Erythroblast (primary cell): ENCODE measurements at regions not wholly inside any gene's neighbourhood (a gene's known extent, or its start where the extent isn't known, plus 50 kb on each side); places are given as distances from the start of the nearest gene placed in this dataset.

ENCODE experiments used
- GATA1 ChIP-seq: IDR thresholded peaks from 2 replicates; pipeline ENCODE4 v1.6.1; 2011; ENCODE audit warnings: low read depth, mild to moderate bottlenecking, control low read depth, low read length, moderate library complexity
- POLR2A ChIP-seq: IDR thresholded peaks from 2 replicates; pipeline ENCODE4 v1.6.1; 2011; ENCODE audit warnings: mild to moderate bottlenecking, low read length

- TF ChIP-seq POLR2A (no peak), GATA1 (no peak)
These were observed 739.8 kb upstream of the AUTS2 start for GRCh38 chr7:68858497-68858896.
